K562 (cell line): ENCODE measurements at regions not wholly inside any gene's neighbourhood (a gene's known extent, or its start where the extent isn't known, plus 50 kb on each side); places are given as distances from the start of the nearest gene placed in this dataset.

Source experiments
- ATAC-seq: fragments of 200-7000 bp; cut with Tn5 transposase; 3 replicates; pipeline ENCODE4 v1.9.1; 2020; ENCODE audit warnings: moderate library complexity
- BruUV-seq: library from RNA; stranded (reverse); fragments of 400-500 nt; replicated peaks from 2 replicates; lab custom pipeline; 2021; lab: Mats Ljungman, UMichigan
- CTCF ChIA-PET: fragments of 300-600 bp; formaldehyde crosslinking; extraction: SDS; loops from one replicate; lab custom pipeline; 2021; ENCODE audit warnings: low intra/inter-chr PET ratio; lab: Yijun Ruan, JAX
- POLR2A ChIA-PET: fragments of 300-600, 350-650 bp; sonication (Branson Sonifier 250); formaldehyde crosslinking; extraction: SDS; loops from one replicate; lab custom pipeline; 2021; ENCODE audit warnings: antibody characterized with exemption, inconsistent platforms; lab: Yijun Ruan, JAX
- DNase-seq, 4 experiments: peaks; one replicate each; pipeline versions ENCODE4 v3.0.0 to v3.0.0-alpha.2; 2011 to 2018; ENCODE audit warnings: low spot score in 3 of 4, mixed read lengths in 3 of 4; ENCODE audit errors: extremely low read depth in 1 of 4
- FAIRE-seq: peaks from 2 replicates; lab custom pipeline; 2011; peaks lifted over from hg19 to GRCh38; lab: Jason Lieb, UNC
- H2AFZ ChIP-seq: 2 replicates; pipeline ENCODE4 v1.6.0; 2011; ENCODE audit warnings: low read depth, low read length, control low read depth, inconsistent platforms
- H3K27ac ChIP-seq: fragments of 200-600 bp; 3 replicates; pipeline ENCODE4 v1.8.0; 2011; ENCODE audit warnings: low read depth, mild to moderate bottlenecking, control low read depth, inconsistent platforms, low read length, moderate library complexity, mixed read lengths; ENCODE audit errors: extremely low read depth
- H3K27me3 ChIP-seq, 2 experiments: fragments of 300-600 bp in 1 of 2; 2 replicates in 1 of 2; 3 replicates in 1 of 2; pipeline versions ENCODE4 v1.6.0 to v1.8.0; 2011; ENCODE audit warnings: inconsistent platforms in 2 of 2, low read length in 2 of 2, mild to moderate bottlenecking in 1 of 2, mixed read lengths in 1 of 2, moderate library complexity in 1 of 2; ENCODE audit not compliant: control insufficient read depth in 2 of 2, insufficient read depth in 2 of 2
- H3K36me3 ChIP-seq: fragments of 300-600 bp; 3 replicates; pipeline ENCODE4 v1.8.0; 2011; ENCODE audit warnings: mild to moderate bottlenecking, low read length, inconsistent platforms; ENCODE audit not compliant: control insufficient read depth, insufficient read depth
- H3K4me1 ChIP-seq, 2 experiments: fragments of 200-600 bp in 1 of 2; replicated peaks in 1 of 2; 2 replicates in 1 of 2; 3 replicates in 1 of 2; pipeline versions ENCODE4 v1.5.1 to v1.8.0; 2011; ENCODE audit warnings: inconsistent platforms in 2 of 2, low read length in 2 of 2, mild to moderate bottlenecking in 1 of 2, mixed read lengths in 1 of 2, moderate library complexity in 1 of 2; ENCODE audit not compliant: control insufficient read depth in 2 of 2, insufficient read depth in 2 of 2
- H3K4me2 ChIP-seq: 2 replicates; pipeline ENCODE4 v1.6.1; 2011; ENCODE audit warnings: low read length, control low read depth, inconsistent platforms, mixed read lengths; ENCODE audit not compliant: insufficient read depth
- H3K4me3 ChIP-seq: fragments of 200-600 bp; sonication (generic), shearing (Covaris generic); 2 replicates; pipeline ENCODE4 v1.5.1; 2016; ENCODE audit warnings: control low read depth, inconsistent platforms
- H3K79me2 ChIP-seq: fragments of 200-600 bp; 3 replicates; pipeline ENCODE4 v1.8.0; 2011; ENCODE audit warnings: low read length, inconsistent platforms; ENCODE audit not compliant: control insufficient read depth, insufficient read depth
- H3K9ac ChIP-seq, 2 experiments: 2 replicates each; pipeline versions ENCODE4 v1.6.0 to v1.6.1; 2011; ENCODE audit warnings: low read depth in 2 of 2, low read length in 2 of 2, control low read depth in 1 of 2, inconsistent platforms in 1 of 2, mild to moderate bottlenecking in 1 of 2, mixed read lengths in 1 of 2; ENCODE audit not compliant: insufficient read depth in 1 of 2
- H3K9me1 ChIP-seq: one replicate; pipeline ENCODE4 v1.6.0; 2011; ENCODE audit warnings: inconsistent platforms, mild to moderate bottlenecking, low read length, moderate library complexity; ENCODE audit not compliant: control insufficient read depth, insufficient read depth
- H3K9me3 ChIP-seq: replicated peaks from 2 replicates; pipeline ENCODE4 v1.5.1; 2011; ENCODE audit warnings: low read depth, low read length, inconsistent platforms; ENCODE audit not compliant: control insufficient read depth, insufficient read depth
- H4K20me1 ChIP-seq: replicated peaks from 2 replicates; pipeline ENCODE4 v1.6.1; 2011; ENCODE audit warnings: low read length, inconsistent platforms, mixed read lengths; ENCODE audit not compliant: control insufficient read depth, insufficient read depth
- CC2D1A ChIP-seq: fragments of 450-650 bp; IDR thresholded peaks from 2 replicates; pipeline ENCODE4 v1.6.1; 2017; ENCODE audit warnings: mild to moderate bottlenecking
- FOXP1 ChIP-seq: sonication (generic); formaldehyde crosslinking; IDR thresholded peaks from 2 replicates; pipeline ENCODE4 v1.8.0; 2022; ENCODE audit warnings: mild to moderate bottlenecking, missing genetic modification reagents
- L3MBTL2 ChIP-seq: fragments of 450-650 bp; IDR thresholded peaks from 2 replicates; pipeline ENCODE4 v1.6.1; 2016; ENCODE audit warnings: mild to moderate bottlenecking, moderate library complexity
- NR0B1 ChIP-seq: fragments of 450-650 bp; IDR thresholded peaks from one replicate; pipeline ENCODE4 v1.6.1; 2018; ENCODE audit warnings: mild to moderate bottlenecking, moderate library complexity; ENCODE audit not compliant: partially characterized antibody
- PHF21A ChIP-seq: fragments of 450-650 bp; IDR thresholded peaks from 2 replicates; pipeline ENCODE4 v1.6.1; 2017; ENCODE audit warnings: low read depth, borderline replicate concordance
- RB1 ChIP-seq: fragments of 450-650 bp; IDR thresholded peaks from 2 replicates; pipeline ENCODE4 v1.6.1; 2017; ENCODE audit warnings: low read depth, mild to moderate bottlenecking
- SMARCA4 ChIP-seq: fragments of 450-650 bp; IDR thresholded peaks from 2 replicates; pipeline ENCODE4 v1.6.1; 2016
- SPI1 ChIP-seq: IDR thresholded peaks from 2 replicates; pipeline ENCODE4 v1.6.1; 2011; ENCODE audit warnings: low read depth, low read length, control low read depth, borderline replicate concordance
- TBL1XR1 ChIP-seq, 2 experiments: IDR thresholded peaks; 2 replicates each; pipeline ENCODE4 v1.6.1; 2012; ENCODE audit warnings: improper control_type of control experiment in 2 of 2, low read length in 2 of 2, mild to moderate bottlenecking in 1 of 2
- XRCC5 ChIP-seq: fragments of 200-400 bp; formaldehyde crosslinking; IDR thresholded peaks from 2 replicates; pipeline ENCODE4 v1.6.1; 2017; ENCODE audit warnings: low read depth, mild to moderate bottlenecking, low read length
- WGBS: fragments of 100-300 bp; shearing (Covaris generic); methylation state at CpG from one replicate; pipeline ENCODE4 v1.1.6; 2016; ENCODE audit warnings: low coverage, mixed read lengths; ENCODE audit not compliant: insufficient coverage; ENCODE audit errors: missing lambda C conversion rate; 5-methylcytosine and 5-hydroxymethylcytosine counted together
- in situ Hi-C: fragments of 300-500 bp; cut with MboI; formaldehyde crosslinking; loops from 4 replicates; pipeline ENCODE4 v1.15.0; 2018; ENCODE audit warnings: inconsistent platforms, mixed read lengths
- intact Hi-C: fragments of 100-400 bp; cut with micrococcal nuclease; formaldehyde crosslinking; loops from 2 replicates; pipeline ENCODE4 v1.14.2; 2022

DNA sequence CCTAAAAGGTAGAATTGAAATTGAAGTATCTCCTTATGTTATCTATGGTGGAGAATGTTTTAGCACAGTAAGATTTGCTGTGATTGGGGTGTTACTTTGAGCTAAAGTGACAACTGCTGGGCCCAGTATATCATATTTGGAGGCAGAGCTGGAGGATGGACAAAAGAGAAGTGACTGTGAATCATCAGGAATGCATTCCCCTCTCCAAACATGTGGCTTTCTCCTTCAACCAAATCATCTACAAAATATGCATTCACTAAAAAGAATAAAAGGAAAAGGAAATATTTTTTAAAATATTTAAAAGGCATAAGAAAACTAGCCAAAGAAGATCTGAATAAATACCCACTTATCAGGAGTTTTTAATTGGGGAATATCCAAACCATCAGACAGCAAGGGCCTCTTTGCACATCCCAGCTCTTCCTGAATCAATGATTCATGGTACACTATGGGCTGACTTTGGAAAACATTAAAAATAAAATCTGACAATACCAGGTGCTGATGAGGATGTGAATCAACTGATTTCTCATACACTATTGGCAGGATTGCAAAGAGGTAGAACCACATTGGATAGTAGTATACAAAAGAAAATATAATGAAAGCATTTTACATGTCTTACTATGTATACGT is 671.7 kb upstream of the NR3C2 start:
- POLR2A ChIA-PET = no interaction called here
- no peak for DNase-seq
- H3K27ac ChIP-seq = no peak overlapping the region
- H3K9me3 ChIP-seq = no peaks in the 10 kb centered on the region
- WGBS = 5% methylated on average over 1 of the region's 1 CpG
- H3K27me3 ChIP-seq = no peaks in the 10 kb centered on the region
- no peak for ATAC-seq
- no TSS peak for BruUV-seq
- in situ Hi-C loops (no loop called here), intact Hi-C loops (no loop called here)
- H3K4me3 ChIP-seq = no peak overlapping the region
- H4K20me1 ChIP-seq = no peaks in the 10 kb centered on the region
- TF ChIP-seq SPI1 (no peak), L3MBTL2 (no peak), SMARCA4 (no peak), PHF21A (no peak), RB1 (no peak), NR0B1 (no peak), XRCC5 (no peak), FOXP1 (CRISPR knock-in tag) (no peak), TBL1XR1 (IDR thresholded peaks at IDR 0.05; ENCODE audit: low read length in 2 of 2) (no peak), CC2D1A (no peak)
- CTCF ChIA-PET = no interaction called here
- H3K4me1 ChIP-seq = no peaks in the 10 kb centered on the region
- H3K9me1 ChIP-seq = no peaks in the 10 kb centered on the region
- H2AFZ ChIP-seq = no peak overlapping the region
- no peak overlapping the region for H3K4me2 ChIP-seq
- no peaks in the 10 kb centered on the region for H3K79me2 ChIP-seq
- FAIRE-seq = no peak
- no peaks in the 10 kb centered on the region for H3K36me3 ChIP-seq
- H3K9ac ChIP-seq = no peak overlapping the region
